Muscle layer of colon (tissue), 2 donors: ENCODE measurements at regions not wholly inside any gene's neighbourhood (a gene's known extent, or its start where the extent isn't known, plus 50 kb on each side); places are given as distances from the start of the nearest gene placed in this dataset.

Source experiments
- H3K27ac ChIP-seq: one replicate; pipeline ENCODE4 v1.7.0; 2013; ENCODE audit warnings: low read depth, mild to moderate bottlenecking, low read length, moderate library complexity
- H3K27me3 ChIP-seq, 2 donors: one replicate each; pipeline ENCODE4 v1.7.0; 2013; ENCODE audit warnings: low read length in 2 of 2, mild to moderate bottlenecking in 2 of 2; ENCODE audit not compliant: insufficient read depth in 2 of 2, control insufficient read depth in 1 of 2
- H3K36me3 ChIP-seq: one replicate; pipeline ENCODE4 v1.7.0; 2013; ENCODE audit warnings: mild to moderate bottlenecking, low read length; ENCODE audit not compliant: insufficient read depth
- H3K4me1 ChIP-seq: one replicate; pipeline ENCODE4 v1.7.0; 2013; ENCODE audit warnings: mild to moderate bottlenecking, low read length; ENCODE audit not compliant: insufficient read depth
- H3K4me3 ChIP-seq, 2 donors: one replicate each; pipeline ENCODE4 v1.7.0; 2013; ENCODE audit warnings: low read length in 2 of 2, low read depth in 1 of 2, mild to moderate bottlenecking in 1 of 2, moderate library complexity in 1 of 2
- H3K9ac ChIP-seq: one replicate; pipeline ENCODE4 v1.7.0; 2013; ENCODE audit warnings: low read length
- H3K9me3 ChIP-seq: one replicate; pipeline ENCODE4 v1.7.0; 2013; ENCODE audit warnings: mild to moderate bottlenecking, low read length
- donor health status: abdominal sarcoma.
- donor health status: Adenocarcinoma of cecum.

- Histone ChIP-seq H3K4me3 (no peak overlapping the region), H3K4me1 (peaks cover 17% of the 10 kb centered on the region), H3K9ac (no peak overlapping the region), H3K9me3 (no peaks in the 10 kb centered on the region), H3K27ac (no peak overlapping the region), H3K27me3 (no peaks in the 10 kb centered on the region), H3K36me3 (no peaks in the 10 kb centered on the region)
Observed at GRCh38 chr5:169496878-169497277, 86.7 kb upstream of the SPDL1 start.

- Histone ChIP-seq H3K4me1 (peaks cover 17% of the 10 kb centered on the region), H3K4me3 (no peak overlapping the region), H3K9me3 (no peaks in the 10 kb centered on the region), H3K27me3 (no peaks in the 10 kb centered on the region), H3K27ac (no peak overlapping the region), H3K36me3 (no peaks in the 10 kb centered on the region), H3K9ac (no peak overlapping the region)
Observed at GRCh38 chr5:169494941-169495548, 88.5 kb upstream of the SPDL1 start.

GRCh38 chr5:169494383-169494935 is 89.1 kb upstream of the SPDL1 start:
- no peaks in the 10 kb centered on the region for H3K27me3 ChIP-seq
- no peak overlapping the region for H3K4me3 ChIP-seq
- no peak overlapping the region for H3K27ac ChIP-seq
- no peaks in the 10 kb centered on the region for H3K9me3 ChIP-seq
- H3K4me1 ChIP-seq: peaks cover 17% of the 10 kb centered on the region
- no peaks in the 10 kb centered on the region for H3K36me3 ChIP-seq
- H3K9ac ChIP-seq: no peak overlapping the region

GRCh38 chr5:169474226-169474625 is 109.3 kb upstream of the SPDL1 start:
- no peak overlapping the region for H3K27ac ChIP-seq
- no peaks in the 10 kb centered on the region for H3K9me3 ChIP-seq
- H3K27me3 ChIP-seq: no peaks in the 10 kb centered on the region
- no peaks in the 10 kb centered on the region for H3K36me3 ChIP-seq
- H3K9ac ChIP-seq: no peak overlapping the region
- H3K4me1 ChIP-seq: no peaks in the 10 kb centered on the region
- H3K4me3 ChIP-seq: no peak overlapping the region

- Histone ChIP-seq H3K36me3 (no peaks in the 10 kb centered on the region), H3K27ac (no peak overlapping the region), H3K4me3 (no peak overlapping the region), H3K9ac (no peak overlapping the region), H3K4me1 (no peaks in the 10 kb centered on the region), H3K9me3 (no peaks in the 10 kb centered on the region), H3K27me3 (no peaks in the 10 kb centered on the region)
Observed at GRCh38 chr5:169472544-169472943, 111.0 kb upstream of the SPDL1 start.

GRCh38 chr5:169471021-169471420 is 112.6 kb upstream of the SPDL1 start:
- Histone ChIP-seq H3K4me1 (no peaks in the 10 kb centered on the region), H3K9ac (no peak overlapping the region)

GRCh38 chr5:169467041-169467771 is 116.4 kb upstream of the SPDL1 start:
- Histone ChIP-seq H3K9me3 (no peaks in the 10 kb centered on the region), H3K4me3 (no peak overlapping the region), H3K4me1 (no peaks in the 10 kb centered on the region), H3K27me3 (no peaks in the 10 kb centered on the region), H3K9ac (no peak overlapping the region), H3K36me3 (no peaks in the 10 kb centered on the region), H3K27ac (no peak overlapping the region)

More at GRCh38 chr5:169471021-169471420, 112.6 kb upstream of the SPDL1 start:
- H3K27me3 ChIP-seq: no peaks in the 10 kb centered on the region
- H3K36me3 ChIP-seq: no peaks in the 10 kb centered on the region
- H3K4me3 ChIP-seq: no peak overlapping the region
- no peak overlapping the region for H3K27ac ChIP-seq
- H3K9me3 ChIP-seq: no peaks in the 10 kb centered on the region

GRCh38 chr5:169460896-169461295 is 122.7 kb upstream of the SPDL1 start:
- Histone ChIP-seq H3K9me3 (no peaks in the 10 kb centered on the region), H3K9ac (no peak overlapping the region), H3K36me3 (no peaks in the 10 kb centered on the region), H3K27me3 (no peaks in the 10 kb centered on the region), H3K4me3 (no peak overlapping the region), H3K4me1 (no peaks in the 10 kb centered on the region), H3K27ac (no peak overlapping the region)

- Histone ChIP-seq H3K9me3 (no peaks in the 10 kb centered on the region), H3K27ac (no peak overlapping the region), H3K9ac (no peak overlapping the region), H3K4me3 (no peak overlapping the region), H3K36me3 (no peaks in the 10 kb centered on the region), H3K27me3 (no peaks in the 10 kb centered on the region), H3K4me1 (no peaks in the 10 kb centered on the region)
Observed at GRCh38 chr5:169460123-169460522, 123.5 kb upstream of the SPDL1 start.

GRCh38 chr5:169458221-169458620 is 125.4 kb upstream of the SPDL1 start:
- Histone ChIP-seq H3K27me3 (no peaks in the 10 kb centered on the region), H3K9ac (no peak overlapping the region), H3K36me3 (no peaks in the 10 kb centered on the region), H3K4me3 (no peak overlapping the region), H3K4me1 (no peaks in the 10 kb centered on the region), H3K9me3 (no peaks in the 10 kb centered on the region), H3K27ac (no peak overlapping the region)

- no peak overlapping the region for H3K9ac ChIP-seq
- no peaks in the 10 kb centered on the region for H3K4me1 ChIP-seq
- no peak overlapping the region for H3K27ac ChIP-seq
- no peaks in the 10 kb centered on the region for H3K27me3 ChIP-seq
- no peaks in the 10 kb centered on the region for H3K9me3 ChIP-seq
- H3K4me3 ChIP-seq: no peak overlapping the region
- H3K36me3 ChIP-seq: no peaks in the 10 kb centered on the region
Observed at GRCh38 chr5:169450464-169450863, 133.1 kb upstream of the SPDL1 start.

- Histone ChIP-seq H3K9me3 (no peaks in the 10 kb centered on the region), H3K27me3 (no peaks in the 10 kb centered on the region), H3K9ac (no peak overlapping the region), H3K4me1 (no peaks in the 10 kb centered on the region), H3K4me3 (no peak overlapping the region), H3K27ac (no peak overlapping the region), H3K36me3 (no peaks in the 10 kb centered on the region)
Observed at GRCh38 chr5:169448826-169449225, 134.7 kb upstream of the SPDL1 start.
